Chondrocyte (in vitro differentiated cells): ENCODE measurements at regions not wholly inside any gene's neighbourhood (a gene's known extent, or its start where the extent isn't known, plus 50 kb on each side); places are given as distances from the start of the nearest gene placed in this dataset.

ENCODE experiments used
- DNase-seq: peaks from one replicate; pipeline ENCODE4 v3.0.0; 2021; ENCODE audit warnings: mixed read lengths, low spot score
- H3K27ac Mint-ChIP-seq: one replicate; pipeline ENCODE4 v1.8.0; 2021; ENCODE audit warnings: mild to moderate bottlenecking, moderate library complexity, mixed read lengths; ENCODE audit not compliant: unreplicated experiment
- H3K27me3 Mint-ChIP-seq: 2 replicates; pipeline ENCODE4 v1.8.0; 2021; ENCODE audit warnings: low read depth, mixed read lengths
- H3K36me3 Mint-ChIP-seq: 2 replicates; pipeline ENCODE4 v1.8.0; 2021; ENCODE audit warnings: low read depth, mixed read lengths
- H3K4me1 Mint-ChIP-seq: 2 replicates; pipeline ENCODE4 v1.8.0; 2021; ENCODE audit warnings: low read depth, mild to moderate bottlenecking, mixed read lengths
- H3K4me3 Mint-ChIP-seq: one replicate; pipeline ENCODE4 v1.8.0; 2021; ENCODE audit warnings: mild to moderate bottlenecking, moderate library complexity, mixed read lengths; ENCODE audit not compliant: unreplicated experiment
- H3K9me3 Mint-ChIP-seq: 2 replicates; pipeline ENCODE4 v1.8.0; 2021; ENCODE audit warnings: low read depth, mixed read lengths
- CTCF ChIP-seq: fragments of 200-600 bp; sonication (generic); IDR thresholded peaks from 2 replicates; pipeline ENCODE4 v1.5.0; 2021; ENCODE audit warnings: antibody characterized with exemption, mild to moderate bottlenecking, moderate library complexity

- Mint-ChIP-seq H3K27ac (no peak overlapping the region), H3K9me3 (no peaks in the 10 kb centered on the region), H3K36me3 (no peaks in the 10 kb centered on the region), H3K27me3 (peaks cover 10% of the 10 kb centered on the region), H3K4me1 (no peaks in the 10 kb centered on the region), H3K4me3 (no peak overlapping the region)
- TF ChIP-seq CTCF: no peak
- no peak for DNase-seq
Observed at GRCh38 chr18:61237529-61237928, 95.7 kb upstream of the CDH20 start.

- TF ChIP-seq CTCF: no peak
- no peak overlapping the region for H3K4me3 Mint-ChIP-seq
- no peaks in the 10 kb centered on the region for H3K4me1 Mint-ChIP-seq
- peaks cover 7% of the 10 kb centered on the region for H3K27me3 Mint-ChIP-seq
- no peaks in the 10 kb centered on the region for H3K9me3 Mint-ChIP-seq
- H3K27ac Mint-ChIP-seq: no peak overlapping the region
- H3K36me3 Mint-ChIP-seq: no peaks in the 10 kb centered on the region
- no peak for DNase-seq
Observed at GRCh38 chr18:61239051-61239450, 94.2 kb upstream of the CDH20 start.

- no peak overlapping the region for H3K4me3 Mint-ChIP-seq
- H3K27me3 Mint-ChIP-seq: peaks cover 12% of the 10 kb centered on the region
- no peaks in the 10 kb centered on the region for H3K9me3 Mint-ChIP-seq
- no peak for TF ChIP-seq CTCF
- H3K36me3 Mint-ChIP-seq: no peaks in the 10 kb centered on the region
- no peak for DNase-seq
- no peak overlapping the region for H3K27ac Mint-ChIP-seq
- no peaks in the 10 kb centered on the region for H3K4me1 Mint-ChIP-seq
Observed at GRCh38 chr18:61241260-61241853, 91.9 kb upstream of the CDH20 start.

GRCh38 chr18:61244632-61245031 is 88.6 kb upstream of the CDH20 start:
- DNase-seq: no peak
- Mint-ChIP-seq H3K27ac (no peak overlapping the region), H3K4me1 (no peaks in the 10 kb centered on the region), H3K27me3 (peaks cover 16% of the 10 kb centered on the region), H3K36me3 (no peaks in the 10 kb centered on the region), H3K4me3 (no peak overlapping the region), H3K9me3 (no peaks in the 10 kb centered on the region)
- TF ChIP-seq CTCF: no peak

- Mint-ChIP-seq H3K9me3 (no peaks in the 10 kb centered on the region), H3K36me3 (no peaks in the 10 kb centered on the region), H3K27me3 (peaks cover 12% of the 10 kb centered on the region), H3K4me1 (no peaks in the 10 kb centered on the region), H3K27ac (no peak overlapping the region), H3K4me3 (no peak overlapping the region)
- DNase-seq: no peak
- TF ChIP-seq CTCF: no peak
Observed at GRCh38 chr18:61245276-61245675, 88.0 kb upstream of the CDH20 start.
